ENCODE measurements at regions not wholly inside any gene's neighbourhood (a gene's known extent, or its start where the extent isn't known, plus 50 kb on each side); places are given as distances from the start of the nearest gene placed in this dataset.

DNA sequence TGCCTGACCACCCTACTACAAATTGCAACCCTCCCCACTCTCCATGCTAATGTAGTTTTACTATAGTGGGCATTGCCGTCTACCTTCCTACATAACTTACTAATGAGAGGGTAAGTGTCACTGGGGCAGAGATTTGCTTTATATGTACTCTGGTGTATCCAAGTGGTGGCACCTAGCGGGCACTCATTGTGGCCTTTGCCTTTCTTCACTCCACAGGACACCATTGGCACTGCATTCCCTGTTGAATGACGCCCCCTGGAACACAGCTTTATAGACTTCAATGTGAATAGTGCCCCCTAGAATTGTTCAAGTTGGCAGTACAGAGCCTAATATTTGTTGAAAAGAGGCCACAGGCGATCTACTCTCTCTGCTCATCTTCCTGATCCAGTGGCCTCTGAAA, 215.8 kb downstream of the MID1IP1 start:
- no peak for TF ChIP-seq ZNF274 (IDR thresholded peaks at IDR 0.05; ENCODE audit: low read depth, low read length)
- TF ChIP-seq SUZ12 (IDR thresholded peaks at IDR 0.05; ENCODE audit: extremely low read depth, insufficient read depth, insufficient read length): no peak
- no peak for TF ChIP-seq YY1 (IDR thresholded peaks at IDR 0.05; ENCODE audit: insufficient read depth, insufficient read length)

Data from NT2/D1 (cell line).